Right hindlimb (tissue), 1 donor: ENCODE measurements at regions not wholly inside any gene's neighbourhood (a gene's known extent, or its start where the extent isn't known, plus 50 kb on each side); places are given as distances from the start of the nearest gene placed in this dataset.
"Not testable (repeated sequence)": the region's sequence is repeated elsewhere in the genome, so short reads cannot be mapped to it uniquely, and the experiment has no call there.

Experiments
- DNase-seq: peaks from one replicate; pipeline ENCODE4 v3.0.0-alpha.2; 2018

DNA sequence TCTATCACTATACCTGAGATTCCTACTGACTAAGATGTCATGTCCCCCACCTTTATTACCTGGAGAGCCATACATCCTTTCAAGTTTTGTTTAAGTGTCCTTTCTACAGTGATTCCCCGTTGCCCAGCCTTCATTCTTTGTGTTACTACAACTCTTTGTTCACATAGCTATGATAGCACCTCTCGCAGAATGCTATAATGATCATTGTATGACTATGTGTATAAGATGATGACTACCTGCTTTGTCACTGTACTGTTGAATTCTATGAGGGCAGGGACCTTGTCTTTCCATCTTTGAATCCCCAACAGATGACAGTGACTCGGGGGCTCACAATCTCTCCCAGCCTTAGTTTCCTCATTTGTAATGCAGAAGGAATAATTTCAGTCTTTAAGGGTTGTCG, 361.2 kb downstream of the NPR3 start:
- no peak for DNase-seq

DNA sequence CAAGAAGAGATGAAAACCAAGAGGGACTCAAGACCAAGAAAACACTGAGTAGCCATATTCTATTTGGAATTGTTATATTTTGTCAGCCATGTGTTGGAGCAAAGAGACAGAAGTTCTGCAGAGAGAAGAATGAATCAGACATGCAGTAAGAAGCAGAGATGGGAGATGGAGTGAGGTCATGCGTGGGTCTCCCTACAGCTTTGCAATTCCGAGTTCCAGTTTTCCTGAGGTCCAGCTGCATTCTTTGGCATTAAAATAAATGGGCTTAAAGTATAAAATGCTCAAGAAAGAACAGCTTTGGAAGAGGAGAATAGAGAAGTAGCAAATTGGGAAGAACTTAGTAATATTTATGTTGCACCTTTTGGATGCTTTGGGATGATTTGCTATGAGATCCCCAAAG, 361.6 kb downstream of the NPR3 start:
- peak; percentile 45 for DNase-seq

DNA sequence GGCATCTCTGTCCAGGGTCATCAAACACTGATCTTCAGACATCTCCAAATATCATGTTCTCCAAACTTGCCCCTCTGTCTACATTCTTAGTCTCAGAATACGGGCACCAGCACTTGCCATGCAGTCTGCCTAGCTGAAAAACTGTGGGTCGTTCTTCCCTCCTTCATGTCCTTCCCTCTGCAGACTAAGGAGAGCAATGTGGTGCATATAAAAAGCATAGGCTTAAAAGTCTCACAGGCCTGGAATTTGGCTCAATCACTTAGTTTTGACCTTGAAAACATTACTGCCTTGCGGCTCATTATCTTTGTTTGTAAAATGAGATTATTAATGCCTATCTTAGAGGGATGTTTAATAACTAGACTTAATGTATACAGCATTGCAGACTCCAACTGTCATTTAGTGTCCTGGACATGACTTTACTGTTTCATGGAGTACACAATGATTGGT, 362.8 kb downstream of the NPR3 start:
- no peak for DNase-seq

DNA sequence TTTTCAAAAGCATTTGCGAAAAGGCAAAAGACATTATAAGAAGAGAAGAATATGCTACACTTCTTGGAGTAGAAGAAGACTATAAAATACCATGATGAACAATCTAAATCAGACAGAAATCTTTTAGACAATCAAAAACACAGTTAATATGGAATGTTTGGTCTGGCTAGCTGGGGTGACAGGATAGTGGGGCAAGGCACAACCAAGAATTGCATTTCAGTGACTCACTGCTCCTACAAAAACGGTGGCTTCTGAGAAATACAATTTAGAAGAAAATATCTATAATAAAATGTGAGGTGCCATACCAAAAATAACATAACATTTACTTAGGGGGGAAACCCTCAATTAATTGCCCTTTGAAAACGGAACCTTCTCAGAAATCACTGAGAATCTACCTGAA, 363.4 kb downstream of the NPR3 start:
- no peak for DNase-seq

DNA sequence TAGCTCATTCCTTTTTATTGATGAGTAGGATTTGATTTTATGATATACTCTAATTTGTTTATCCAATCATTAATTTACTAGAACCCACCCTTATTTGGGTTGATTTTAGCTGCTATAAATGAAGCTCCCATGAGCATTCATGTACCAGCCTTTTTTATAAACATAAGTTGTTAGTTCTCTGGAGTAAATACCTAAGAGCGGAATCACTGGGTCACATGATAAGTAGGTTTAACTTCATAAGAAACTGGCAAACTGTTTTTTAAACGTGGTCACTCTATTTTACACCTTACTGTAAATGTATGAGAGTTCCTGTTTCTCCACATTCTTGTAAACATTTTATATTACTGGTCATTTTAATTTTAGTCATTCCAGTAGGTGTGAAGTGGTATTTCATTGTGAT, 364.6 kb downstream of the NPR3 start:
- DNase-seq: no peak

DNA sequence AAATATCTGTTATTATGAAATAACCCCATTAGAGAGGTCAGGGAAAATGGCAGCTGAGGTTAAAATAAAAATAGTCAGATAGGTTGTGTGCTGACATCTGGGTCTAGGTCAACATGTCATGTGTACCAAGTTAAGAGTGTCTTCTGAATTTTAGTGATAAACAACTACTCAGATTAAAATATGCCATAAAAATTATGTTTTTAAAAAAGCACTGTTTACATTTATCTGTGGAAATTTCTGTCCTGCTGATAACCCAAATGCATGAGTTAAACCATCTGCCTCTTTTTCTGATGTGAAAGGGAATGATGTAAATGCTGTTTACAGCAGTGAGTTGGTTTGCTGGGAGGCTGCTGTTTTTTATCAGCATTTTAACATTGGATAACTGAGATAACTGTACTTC, 361.2 kb upstream of the TARS1 start:
- DNase-seq: no peak

DNA sequence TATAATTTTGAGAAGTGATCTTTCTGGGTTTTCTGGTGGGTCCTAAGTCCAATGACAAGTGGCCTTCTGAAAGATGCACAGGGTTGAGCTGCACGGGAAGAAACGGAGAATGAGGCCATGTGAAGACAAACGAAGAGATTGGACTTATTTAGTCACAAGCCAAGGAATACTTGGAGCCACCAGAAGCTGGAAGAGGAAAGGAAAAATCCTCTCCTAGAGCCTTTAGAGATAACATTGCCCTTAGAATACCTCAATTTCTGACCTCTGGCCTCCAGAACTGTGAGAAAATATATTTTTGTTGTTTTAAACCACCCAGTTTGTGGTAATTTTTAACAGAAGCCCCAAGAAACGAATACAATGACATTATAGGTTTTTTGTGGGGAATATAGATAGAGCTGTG, 360.5 kb upstream of the TARS1 start:
- DNase-seq: no peak

DNA sequence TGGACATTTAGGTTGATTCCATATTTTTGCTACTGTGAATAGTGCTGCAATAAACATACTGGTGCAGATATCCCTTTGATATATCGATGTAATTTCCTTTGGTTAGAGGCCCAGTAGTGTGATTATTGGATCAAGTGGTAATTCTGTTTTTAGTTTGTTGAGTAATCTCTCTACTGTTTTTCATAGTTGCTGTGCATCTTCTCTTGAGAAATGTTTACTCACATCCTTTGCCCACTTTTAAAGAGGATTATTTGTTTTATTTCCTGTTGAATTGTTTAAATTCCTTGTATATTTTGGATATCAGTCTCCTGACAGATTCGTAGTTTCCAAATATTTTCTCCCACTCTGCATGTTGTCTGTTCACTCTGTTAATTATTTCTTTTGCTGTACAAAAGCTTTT, 352.6 kb upstream of the TARS1 start:
- no peak for DNase-seq

DNA sequence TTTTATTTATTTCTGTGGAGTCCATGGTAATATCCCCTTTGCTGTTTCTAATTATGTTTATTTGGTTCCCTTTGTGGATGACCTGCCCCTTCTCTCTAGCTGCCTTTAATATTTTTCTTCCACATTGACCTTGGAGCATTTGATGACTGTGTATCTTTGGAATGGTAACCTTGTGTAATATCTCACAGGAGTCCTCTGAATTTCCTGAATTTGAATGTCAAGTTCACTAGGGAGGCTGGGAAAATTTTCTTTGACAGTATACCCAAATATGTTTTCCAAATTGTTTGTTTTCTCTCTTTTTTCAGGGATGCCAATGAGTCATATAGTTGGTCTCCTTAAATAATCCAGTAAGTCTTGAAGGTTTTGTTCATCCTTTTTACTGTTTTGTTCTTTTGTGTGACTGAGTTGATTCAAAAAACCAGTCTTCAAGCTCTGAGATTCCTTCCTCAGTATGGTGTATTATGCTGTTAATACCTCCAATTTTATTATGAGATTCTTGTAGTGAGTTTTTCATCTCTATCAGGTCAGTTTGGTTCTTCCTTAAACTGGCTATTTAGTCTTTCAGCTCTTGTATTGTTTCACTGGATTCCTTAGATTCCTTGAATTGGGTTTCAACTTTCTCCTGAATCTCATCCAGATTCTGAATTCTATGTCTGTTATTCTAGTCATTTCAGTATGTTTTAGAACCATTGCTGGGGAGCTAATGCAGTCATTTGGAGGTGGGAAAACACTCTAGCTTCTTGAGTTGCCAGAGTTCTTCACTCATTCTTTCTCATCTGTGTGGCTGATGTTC, 349.0 kb upstream of the TARS1 start:
- DNase-seq: no peak

DNA sequence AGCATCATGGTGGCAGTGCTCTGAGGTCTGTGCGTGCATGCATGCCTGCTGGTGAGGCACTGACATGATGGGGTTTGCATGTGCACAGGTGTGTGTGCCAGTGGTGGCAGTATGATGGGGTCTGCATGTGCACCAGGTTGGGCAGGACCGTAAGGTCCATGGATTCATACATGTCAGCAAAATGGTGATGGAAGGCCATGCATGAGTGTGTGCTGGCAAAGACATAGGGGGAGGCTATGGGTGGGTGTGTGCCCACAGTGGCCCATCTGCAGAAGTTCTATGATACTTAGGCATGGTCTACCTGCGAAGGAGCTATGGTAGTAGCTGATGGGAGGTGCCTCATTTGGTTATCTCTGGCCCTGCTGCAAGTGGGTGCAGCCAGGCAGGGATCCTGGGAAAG, 348.0 kb upstream of the TARS1 start:
- DNase-seq: no peak

DNA sequence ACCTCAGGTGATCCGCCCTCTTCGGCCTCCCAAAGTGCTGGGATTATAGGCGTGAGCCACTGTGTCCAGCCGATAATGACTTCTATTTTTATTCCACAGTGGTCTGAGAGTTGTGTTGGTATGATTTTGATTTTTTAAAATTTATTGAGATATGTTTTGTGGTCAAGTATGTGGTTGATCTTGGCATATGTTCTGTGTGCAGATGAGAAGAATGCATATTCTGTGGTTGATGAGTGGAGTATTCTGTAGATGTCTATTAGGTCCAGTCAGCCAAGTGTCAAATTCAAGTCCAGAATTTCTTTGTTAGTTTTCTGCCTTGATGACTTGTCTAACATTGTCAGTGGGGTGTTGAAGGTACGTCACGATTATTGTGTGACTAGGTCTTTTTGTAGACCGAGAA, 338.2 kb upstream of the TARS1 start:
- no peak for DNase-seq

DNA sequence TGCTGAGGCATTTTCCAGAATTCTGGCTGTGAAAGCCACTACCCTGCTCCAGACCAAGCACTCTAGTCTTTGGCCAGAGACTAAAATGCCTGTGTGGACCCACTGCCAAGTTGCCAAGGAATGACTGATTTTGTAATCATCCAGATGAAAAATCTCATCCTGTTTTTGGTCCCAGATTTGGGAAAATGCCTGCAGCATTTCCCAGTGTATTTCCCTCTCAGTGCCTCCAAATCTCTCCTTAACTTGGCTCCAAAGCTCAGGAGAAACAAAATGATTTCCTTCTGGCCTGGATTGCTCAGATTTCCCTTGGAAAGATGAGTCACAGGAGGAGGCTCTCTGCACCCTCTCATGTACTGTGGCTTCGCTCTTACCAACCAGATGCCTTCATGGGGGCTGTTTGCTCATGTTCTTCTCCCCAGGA, 335.2 kb upstream of the TARS1 start:
- no peak for DNase-seq

DNA sequence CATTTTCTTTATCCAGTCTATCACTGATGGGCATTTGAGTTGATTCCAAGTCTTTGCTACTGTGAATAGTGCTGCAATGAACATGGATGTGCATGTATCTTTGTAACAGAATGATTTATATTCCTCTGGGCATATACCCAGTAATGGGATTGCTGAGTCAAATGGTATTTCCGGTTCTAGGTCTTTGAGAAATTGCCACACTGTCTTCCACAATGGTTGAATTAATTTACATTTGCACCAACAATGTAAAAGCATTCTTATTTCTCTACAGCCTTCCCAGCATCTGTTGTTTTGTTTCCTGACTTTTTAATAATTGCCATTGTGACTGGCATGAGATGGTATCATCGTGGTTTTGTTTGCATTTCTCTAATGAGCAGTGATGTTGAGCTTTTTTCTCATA, 330.3 kb upstream of the TARS1 start:
- not testable (repeated sequence) for DNase-seq

DNA sequence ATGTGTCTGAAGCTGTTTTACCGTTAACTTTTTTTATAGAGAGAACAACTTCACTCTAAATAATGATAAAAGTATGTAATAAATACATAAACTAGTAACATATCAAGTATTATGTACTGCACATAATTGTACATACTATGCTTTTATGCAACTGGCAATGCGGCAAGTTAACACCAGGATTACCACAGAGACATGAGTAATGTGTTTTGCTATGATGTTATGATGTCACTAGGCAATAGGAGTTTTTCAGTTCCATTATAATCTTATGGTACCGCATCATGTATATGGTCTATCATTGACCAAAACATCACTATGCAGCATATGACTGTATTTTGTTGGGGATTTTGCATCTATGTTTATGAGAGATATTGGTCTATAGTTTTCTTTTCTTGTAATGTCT, 326.4 kb upstream of the TARS1 start:
- DNase-seq: no peak

DNA sequence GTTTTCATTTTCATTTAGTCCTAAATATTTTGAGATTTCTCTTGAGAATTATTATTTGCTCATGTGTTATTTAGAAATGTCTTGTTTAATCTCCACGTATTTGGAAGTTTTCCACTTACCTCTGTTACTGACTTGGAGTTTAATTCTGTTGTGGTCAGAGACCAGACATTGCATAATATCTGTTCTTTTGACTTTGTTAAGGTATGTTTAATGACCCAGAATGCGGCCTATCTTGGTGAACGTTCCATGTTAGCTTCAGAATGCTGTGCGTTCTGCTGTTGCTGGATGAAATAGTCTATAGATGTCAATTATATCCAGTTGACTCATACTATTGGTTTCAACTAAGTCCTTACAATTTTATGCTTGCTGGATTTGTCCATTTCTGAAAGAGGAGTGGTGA, 325.3 kb upstream of the TARS1 start:
- DNase-seq: no peak

DNA sequence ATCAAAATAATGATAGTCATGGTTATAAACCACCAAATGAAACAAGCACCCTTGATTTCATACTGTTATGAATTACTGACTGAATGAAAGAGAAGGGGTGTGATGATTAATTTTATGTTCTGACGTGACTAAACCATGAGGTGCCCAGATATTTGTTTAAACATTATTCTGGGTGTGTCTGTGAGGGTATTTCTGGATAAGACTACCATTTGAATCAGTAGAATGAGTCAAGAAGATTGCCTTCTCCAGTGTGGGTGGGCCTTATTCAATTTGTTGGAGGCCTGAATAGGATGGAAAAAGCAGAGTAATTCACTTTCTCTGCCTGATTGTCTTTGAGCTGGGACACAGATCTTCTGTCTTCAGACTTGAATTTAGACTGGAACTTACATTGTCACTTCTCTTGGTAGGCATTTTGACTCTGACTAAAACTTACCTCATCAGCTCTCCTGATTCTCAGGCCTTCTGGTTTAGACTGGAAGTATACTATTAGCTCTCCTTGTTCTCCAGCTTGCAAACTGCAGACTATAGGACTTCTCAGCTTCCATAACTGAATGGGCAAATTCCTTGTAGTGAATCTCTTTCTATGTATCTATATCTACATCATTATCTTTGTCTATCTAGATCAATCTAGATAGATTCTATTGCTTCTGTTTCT, 321.9 kb upstream of the TARS1 start:
- DNase-seq: no peak

DNA sequence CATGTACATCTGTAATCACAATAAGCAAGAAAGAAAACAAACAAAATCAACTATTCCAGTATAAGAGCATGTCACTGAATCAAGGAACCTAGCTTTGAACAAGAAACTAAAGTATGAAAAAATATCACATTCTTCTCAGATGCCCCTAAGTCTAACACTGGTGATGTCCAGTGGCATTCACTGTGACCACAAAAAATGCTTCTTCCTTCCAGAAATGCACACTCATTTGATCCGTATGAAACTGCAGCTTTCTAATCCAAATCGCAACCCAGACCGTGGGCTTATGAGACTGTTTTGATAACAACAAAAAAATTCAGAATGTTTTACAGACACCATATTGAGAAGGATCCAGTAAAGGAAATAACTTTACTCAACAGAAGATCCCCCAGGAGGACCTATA, 320.1 kb upstream of the TARS1 start:
- DNase-seq: no peak

DNA sequence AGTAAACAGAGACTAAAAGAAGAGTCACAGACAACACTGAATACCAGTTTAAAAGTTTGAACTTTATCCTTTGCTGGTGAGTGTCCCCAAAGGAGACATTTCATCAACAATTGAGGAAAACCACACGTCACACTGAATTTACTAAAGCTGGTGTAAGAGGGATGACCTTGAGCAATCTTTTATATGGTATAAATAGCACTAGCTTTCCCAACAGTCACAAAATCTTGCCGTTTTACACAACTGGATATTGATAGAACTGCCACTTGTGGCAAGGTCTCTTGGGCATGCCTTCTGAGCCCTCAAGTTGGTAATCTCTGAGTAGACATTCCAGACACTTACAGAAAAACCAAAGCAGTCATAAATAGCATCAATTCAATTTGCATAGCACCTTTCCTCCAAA, 311.5 kb upstream of the TARS1 start:
- DNase-seq: no peak

DNA sequence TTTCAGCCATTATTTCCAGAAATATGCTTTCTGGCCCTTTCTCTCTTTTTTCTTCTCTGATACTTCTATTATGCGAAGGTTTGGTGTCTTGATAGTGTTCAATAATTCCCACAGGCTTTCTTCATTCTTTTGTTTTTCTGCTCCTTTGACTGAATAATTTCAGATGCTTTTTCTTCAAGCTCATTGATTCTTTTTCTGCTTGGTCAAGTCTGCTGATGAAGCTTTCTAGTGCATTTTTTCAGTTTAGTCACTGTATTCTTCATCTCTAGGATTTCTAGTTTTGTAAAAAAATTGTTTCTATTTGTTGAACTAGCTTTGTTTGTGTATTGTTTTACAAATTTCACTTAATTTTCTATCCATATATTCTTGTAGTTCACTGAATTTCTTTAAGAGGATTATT, 304.0 kb upstream of the TARS1 start:
- DNase-seq: no peak

DNA sequence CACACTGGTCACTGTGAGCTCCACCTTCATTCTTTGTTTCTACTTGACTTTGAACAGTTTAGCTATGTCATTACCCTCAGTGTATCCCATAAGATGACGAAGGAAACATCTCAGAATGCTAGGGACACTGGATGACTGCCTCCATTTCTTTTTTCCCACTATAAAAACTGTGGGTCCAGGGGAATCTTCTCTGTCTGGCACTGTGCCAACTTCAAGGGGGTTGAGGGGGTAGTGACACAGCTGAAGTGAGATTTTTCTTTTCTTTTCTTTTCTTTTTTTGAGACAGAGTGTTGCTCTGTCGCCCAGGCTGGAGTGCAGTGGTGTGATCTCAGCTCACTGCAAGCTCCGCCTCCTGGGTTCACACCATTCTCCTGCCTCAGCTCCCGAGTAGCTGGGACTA, 302.6 kb upstream of the TARS1 start:
- not testable (repeated sequence) for DNase-seq

DNA sequence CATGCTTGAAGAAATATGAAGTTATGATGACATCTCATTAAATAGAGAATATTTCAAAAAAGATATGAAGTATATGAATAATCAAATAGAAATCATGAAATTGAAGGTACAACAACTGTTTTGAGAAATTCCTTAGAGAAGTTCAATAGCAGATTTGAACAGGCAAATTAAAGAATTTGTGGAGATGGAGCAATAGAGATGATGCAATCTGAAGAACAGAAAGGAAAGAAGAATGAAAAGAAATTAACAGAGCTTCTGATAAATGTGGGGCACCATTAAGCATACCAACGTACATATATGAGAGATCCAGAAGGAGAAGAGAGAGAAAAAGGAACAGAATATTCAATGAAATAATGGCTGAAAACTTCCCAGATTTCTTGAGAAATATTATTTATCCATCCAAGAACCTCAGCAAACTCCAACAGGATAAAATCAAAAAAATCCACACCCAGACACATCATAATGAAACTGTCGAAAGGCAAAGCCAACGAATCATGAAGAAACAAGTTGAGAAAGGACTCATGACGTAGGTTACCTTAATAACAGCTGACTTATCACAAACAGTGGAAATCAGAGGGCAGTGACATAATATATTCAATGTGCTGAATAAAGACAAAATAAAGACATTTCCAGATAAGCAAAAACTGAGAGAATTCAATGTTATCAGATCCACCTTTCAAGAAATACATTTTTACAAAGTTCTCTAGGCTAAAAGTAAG, 297.2 kb upstream of the TARS1 start:
- DNase-seq: no peak

DNA sequence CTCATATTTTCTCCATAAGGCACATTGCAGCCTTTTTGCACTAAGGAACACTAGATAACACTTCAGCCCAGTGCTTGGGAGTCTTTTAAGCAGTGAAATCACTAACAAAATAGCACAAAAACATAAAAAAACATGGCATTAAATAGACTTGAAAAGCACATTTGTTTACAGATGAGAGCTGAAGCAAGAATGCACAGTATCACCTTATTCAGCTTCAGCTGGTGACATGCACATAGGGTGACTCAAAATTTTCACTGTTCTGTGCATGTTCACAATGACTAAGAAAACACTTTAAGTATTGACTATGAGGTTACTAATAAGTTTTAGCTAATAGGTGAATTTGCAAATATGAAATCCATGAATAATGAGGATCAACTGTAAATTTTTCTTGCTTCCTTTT, 293.9 kb upstream of the TARS1 start:
- no peak for DNase-seq

DNA sequence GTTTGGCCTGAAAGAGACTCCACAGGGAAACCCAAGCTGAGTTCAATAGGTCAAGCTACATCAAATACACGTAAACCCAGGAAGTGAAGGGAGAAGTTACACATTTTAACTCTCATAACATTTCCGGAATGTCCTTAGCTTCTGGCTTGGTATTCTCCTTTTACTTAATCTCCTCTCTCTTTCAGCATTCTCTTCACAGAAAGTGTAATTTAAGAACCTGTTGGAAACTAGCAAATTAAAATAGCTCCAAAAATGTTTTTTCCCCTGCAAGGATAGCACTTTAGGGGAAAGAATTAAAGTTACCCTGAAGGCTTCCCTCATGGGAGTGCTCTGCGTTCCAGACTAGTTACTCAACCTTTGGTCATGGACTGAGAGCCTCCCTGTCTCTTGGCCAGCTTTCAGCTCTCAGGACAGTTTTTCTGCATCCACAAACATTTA, 292.7 kb upstream of the TARS1 start:
- DNase-seq: peak; percentile 74

DNA sequence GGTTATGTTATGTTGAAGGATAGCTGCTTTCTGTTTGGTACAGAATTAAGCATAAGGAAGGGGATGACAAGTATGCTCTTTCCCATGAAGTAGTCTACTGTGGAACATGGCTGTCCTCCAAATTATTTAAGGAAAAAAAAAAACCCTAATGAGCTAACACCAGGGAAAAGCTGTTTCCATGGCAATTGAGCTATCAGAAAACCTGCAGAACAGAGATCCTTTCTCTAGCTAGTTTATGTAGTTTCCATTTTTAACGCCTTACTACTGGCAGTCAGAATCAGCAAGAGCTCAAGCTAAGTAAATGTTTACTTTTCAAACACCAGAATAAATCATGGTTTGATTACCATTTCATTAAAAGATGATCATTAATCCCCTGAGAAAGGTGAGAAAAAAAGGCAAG, 287.4 kb upstream of the TARS1 start:
- DNase-seq: no peak
